SJSA1 (cell line): ENCODE measurements at regions not wholly inside any gene's neighbourhood (a gene's known extent, or its start where the extent isn't known, plus 50 kb on each side); places are given as distances from the start of the nearest gene placed in this dataset.

Experiments
- DNase-seq, 2 experiments: peaks; one replicate each; pipeline ENCODE4 v3.0.0-alpha.2; 2015 to 2020; ENCODE audit warnings: low spot score in 2 of 2, low read depth in 1 of 2
- H3K27ac ChIP-seq: fragments of 250-450 bp; sonication (Bioruptor Pico); 2 replicates; pipeline ENCODE4 v1.5.1; 2020; ENCODE audit warnings: mild to moderate bottlenecking, moderate library complexity
- H3K27me3 ChIP-seq: fragments of 250-450 bp; sonication (Bioruptor Pico); replicated peaks from 2 replicates; pipeline ENCODE4 v1.5.1; 2020; ENCODE audit warnings: mild to moderate bottlenecking, moderate library complexity
- H3K36me3 ChIP-seq: fragments of 250-450 bp; sonication (Bioruptor Pico); 2 replicates; pipeline ENCODE4 v1.5.1; 2020; ENCODE audit warnings: mild to moderate bottlenecking
- H3K4me1 ChIP-seq: fragments of 250-450 bp; sonication (Bioruptor Pico); replicated peaks from 2 replicates; pipeline ENCODE4 v1.6.1; 2021; ENCODE audit warnings: mild to moderate bottlenecking
- H3K4me3 ChIP-seq: fragments of 250-450 bp; sonication (Bioruptor Pico); 2 replicates; pipeline ENCODE4 v1.5.1; 2020; ENCODE audit warnings: mild to moderate bottlenecking
- H3K9me3 ChIP-seq: fragments of 250-450 bp; sonication (Bioruptor Pico); replicated peaks from 2 replicates; pipeline ENCODE4 v1.5.1; 2020; ENCODE audit warnings: mild to moderate bottlenecking

GRCh38 chr2:35920061-35920460 is 435.5 kb upstream of the CRIM1 start:
- no peak for DNase-seq
- peaks cover 4% of the 10 kb centered on the region for H3K27me3 ChIP-seq
- H3K4me3 ChIP-seq, result no peak overlapping the region
- no peaks in the 10 kb centered on the region for H3K4me1 ChIP-seq
- H3K9me3 ChIP-seq, result no peaks in the 10 kb centered on the region
- no peak overlapping the region for H3K27ac ChIP-seq
- no peaks in the 10 kb centered on the region for H3K36me3 ChIP-seq

GRCh38 chr2:35915261-35915660 is 440.3 kb upstream of the CRIM1 start:
- no peaks in the 10 kb centered on the region for H3K4me1 ChIP-seq
- peaks cover 6% of the 10 kb centered on the region; the same call in 1 of the 2 replicates for H3K27me3 ChIP-seq
- no peaks in the 10 kb centered on the region for H3K36me3 ChIP-seq
- no peaks in the 10 kb centered on the region for H3K9me3 ChIP-seq
- DNase-seq, result no peak
- H3K4me3 ChIP-seq, result no peak overlapping the region
- H3K27ac ChIP-seq, result no peak overlapping the region

GRCh38 chr2:35891936-35892335 is 463.6 kb upstream of the CRIM1 start:
- Histone ChIP-seq H3K4me1 (no peaks in the 10 kb centered on the region), H3K36me3 (no peaks in the 10 kb centered on the region), H3K27me3 (no peaks in the 10 kb centered on the region), H3K9me3 (no peaks in the 10 kb centered on the region), H3K4me3 (no peak overlapping the region), H3K27ac (no peak overlapping the region)
- DNase-seq, result no peak

GRCh38 chr2:35891528-35891927 is 464.1 kb upstream of the CRIM1 start:
- Histone ChIP-seq H3K27me3 (no peaks in the 10 kb centered on the region), H3K4me3 (no peak overlapping the region), H3K9me3 (no peaks in the 10 kb centered on the region), H3K4me1 (no peaks in the 10 kb centered on the region), H3K36me3 (no peaks in the 10 kb centered on the region), H3K27ac (no peak overlapping the region)
- no peak for DNase-seq

GRCh38 chr2:35887146-35887545 is 468.4 kb upstream of the CRIM1 start:
- Histone ChIP-seq H3K4me1 (no peaks in the 10 kb centered on the region), H3K36me3 (no peaks in the 10 kb centered on the region), H3K4me3 (no peak overlapping the region), H3K27ac (no peak overlapping the region), H3K27me3 (no peaks in the 10 kb centered on the region), H3K9me3 (no peaks in the 10 kb centered on the region)
- DNase-seq, result no peak

- Histone ChIP-seq H3K36me3 (no peaks in the 10 kb centered on the region), H3K9me3 (no peaks in the 10 kb centered on the region), H3K27me3 (no peaks in the 10 kb centered on the region; the same call in 1 of the 2 replicates), H3K4me1 (no peaks in the 10 kb centered on the region), H3K4me3 (no peak overlapping the region), H3K27ac (no peak overlapping the region)
- no peak for DNase-seq
Measured at GRCh38 chr2:35873921-35874320, 481.7 kb upstream of the CRIM1 start.

- DNase-seq, result no peak
- no peaks in the 10 kb centered on the region for H3K36me3 ChIP-seq
- no peaks in the 10 kb centered on the region for H3K9me3 ChIP-seq
- H3K27me3 ChIP-seq, result no peaks in the 10 kb centered on the region
- H3K27ac ChIP-seq, result no peak overlapping the region
- no peaks in the 10 kb centered on the region for H3K4me1 ChIP-seq
- H3K4me3 ChIP-seq, result no peak overlapping the region
Measured at GRCh38 chr2:35871672-35872071, 483.9 kb upstream of the CRIM1 start.

GRCh38 chr2:35870713-35871112 is 484.9 kb upstream of the CRIM1 start:
- Histone ChIP-seq H3K27me3 (no peaks in the 10 kb centered on the region), H3K36me3 (no peaks in the 10 kb centered on the region), H3K9me3 (no peaks in the 10 kb centered on the region), H3K4me1 (no peaks in the 10 kb centered on the region), H3K27ac (no peak overlapping the region), H3K4me3 (no peak overlapping the region)
- DNase-seq, result no peak

GRCh38 chr2:35864141-35864540 is 491.4 kb upstream of the CRIM1 start:
- Histone ChIP-seq H3K9me3 (no peaks in the 10 kb centered on the region), H3K4me1 (no peaks in the 10 kb centered on the region), H3K27ac (no peak overlapping the region), H3K4me3 (no peak overlapping the region), H3K36me3 (no peaks in the 10 kb centered on the region), H3K27me3 (no peaks in the 10 kb centered on the region; the same call in 1 of the 2 replicates)
- no peak for DNase-seq

- DNase-seq, result no peak
- H3K4me1 ChIP-seq, result no peaks in the 10 kb centered on the region
- no peaks in the 10 kb centered on the region for H3K9me3 ChIP-seq
- H3K36me3 ChIP-seq, result no peaks in the 10 kb centered on the region
- H3K27ac ChIP-seq, result no peak overlapping the region
- H3K27me3 ChIP-seq, result no peaks in the 10 kb centered on the region; the same call in 1 of the 2 replicates
- no peak overlapping the region for H3K4me3 ChIP-seq
Measured at GRCh38 chr2:35858216-35858615, 497.4 kb upstream of the CRIM1 start.

- Histone ChIP-seq H3K4me3 (no peak overlapping the region), H3K27me3 (no peaks in the 10 kb centered on the region; the same call in 1 of the 2 replicates), H3K27ac (no peak overlapping the region), H3K36me3 (no peaks in the 10 kb centered on the region), H3K9me3 (no peaks in the 10 kb centered on the region), H3K4me1 (no peaks in the 10 kb centered on the region)
- DNase-seq, result no peak
Measured at GRCh38 chr2:35857498-35857897, 498.1 kb upstream of the CRIM1 start.

- no peak overlapping the region for H3K4me3 ChIP-seq
- no peaks in the 10 kb centered on the region for H3K4me1 ChIP-seq
- H3K36me3 ChIP-seq, result no peaks in the 10 kb centered on the region
- H3K27ac ChIP-seq, result no peak overlapping the region
- no peaks in the 10 kb centered on the region for H3K9me3 ChIP-seq
- DNase-seq, result no peak
- H3K27me3 ChIP-seq, result no peaks in the 10 kb centered on the region
Measured at GRCh38 chr2:35831385-35831784, 524.2 kb upstream of the CRIM1 start.

- Histone ChIP-seq H3K4me3 (no peak overlapping the region), H3K27me3 (no peaks in the 10 kb centered on the region), H3K36me3 (no peaks in the 10 kb centered on the region), H3K9me3 (no peaks in the 10 kb centered on the region), H3K27ac (no peak overlapping the region), H3K4me1 (no peaks in the 10 kb centered on the region)
- DNase-seq, result no peak
Measured at GRCh38 chr2:35830833-35831232, 524.7 kb upstream of the CRIM1 start.

- no peak for DNase-seq
- H3K4me3 ChIP-seq, result no peak overlapping the region
- no peak overlapping the region for H3K27ac ChIP-seq
- no peaks in the 10 kb centered on the region for H3K4me1 ChIP-seq
- H3K36me3 ChIP-seq, result no peaks in the 10 kb centered on the region
- no peaks in the 10 kb centered on the region for H3K27me3 ChIP-seq
- no peaks in the 10 kb centered on the region for H3K9me3 ChIP-seq
Measured at GRCh38 chr2:35827086-35827485, 528.5 kb upstream of the CRIM1 start.

- DNase-seq, result no peak
- no peak overlapping the region for H3K27ac ChIP-seq
- no peaks in the 10 kb centered on the region for H3K9me3 ChIP-seq
- H3K36me3 ChIP-seq, result no peaks in the 10 kb centered on the region
- no peaks in the 10 kb centered on the region for H3K4me1 ChIP-seq
- no peaks in the 10 kb centered on the region for H3K27me3 ChIP-seq
- no peak overlapping the region for H3K4me3 ChIP-seq
Measured at GRCh38 chr2:35822716-35823115, 532.9 kb upstream of the CRIM1 start.
